Left colon (tissue), 2 donors: ENCODE measurements at regions not wholly inside any gene's neighbourhood (a gene's known extent, or its start where the extent isn't known, plus 50 kb on each side); places are given as distances from the start of the nearest gene placed in this dataset.
"Not testable (repeated sequence)": the region's sequence is repeated elsewhere in the genome, so short reads cannot be mapped to it uniquely, and the experiment has no call there.

ENCODE experiments used
- ATAC-seq: fragments of 200-7000 bp; cut with Tn5 transposase; one replicate; pipeline ENCODE4 v1.9.1; 2020; ENCODE audit warnings: mild to moderate bottlenecking, moderate library complexity
- DNase-seq, 2 donors: peaks; one replicate each; pipeline ENCODE4 v3.0.0-alpha.2; 2020
- intact Hi-C, 2 donors: fragments of 100-400 bp; cut with DNase I in 1 of 2; cut with micrococcal nuclease in 1 of 2; formaldehyde crosslinking; loops; one replicate each; pipeline versions ENCODE4 v1.11.2 to v1.14.0; 2022; cut with DNase I, micrococcal nuclease
- donor health status: DM: no; HTN: no; CAD: no.
- donor health status: DM: yes; HTN: yes; CAD: no.

GRCh38 chr5:154654486-154655371, 100.4 kb upstream of the LARP1 start:
- ATAC-seq, result peak; percentile 50
- no peak for DNase-seq
- intact Hi-C loops, result loop anchor here in 1 of 2 donors (5.0 kb wide), 1 partner anchor 158 kb away; no protein-coding TSS in a partner anchor

- no peak for DNase-seq
- intact Hi-C loops, result loop anchor here in 1 of 2 donors (5.0 kb wide), 1 partner anchor 158 kb away; no protein-coding TSS in a partner anchor
- peak; percentile 8 for ATAC-seq
Observed at GRCh38 chr5:154653764-154654485, 101.3 kb upstream of the LARP1 start.

GRCh38 chr5:154653418-154653763, 101.8 kb upstream of the LARP1 start:
- DNase-seq (peak; percentile 47 to 64), ATAC-seq (peak; percentile 82)
- intact Hi-C loops, result loop anchor here in 1 of 2 donors (5.0 kb wide), 1 partner anchor 159 kb away; no protein-coding TSS in a partner anchor

GRCh38 chr5:154652746-154653417, 102.3 kb upstream of the LARP1 start:
- intact Hi-C loops, result loop anchor here in 1 of 2 donors (5.0 kb wide), 1 partner anchor 159 kb away; no protein-coding TSS in a partner anchor
- DNase-seq, result no peak

GRCh38 chr5:154651795-154652194, 103.4 kb upstream of the LARP1 start:
- not testable (repeated sequence) for ATAC-seq, DNase-seq
- intact Hi-C loops, result loop anchor here in 1 of 2 donors (5.0 kb wide), 1 partner anchor 161 kb away; no protein-coding TSS in a partner anchor

More at GRCh38 chr5:154652746-154653417, 102.3 kb upstream of the LARP1 start:
- peak; percentile 26 for ATAC-seq

- intact Hi-C loops, result no loop called here
- ATAC-seq (no peak), DNase-seq (no peak)
Observed at GRCh38 chr5:154648706-154649105, 106.5 kb upstream of the LARP1 start.

GRCh38 chr5:154648229-154648628, 106.9 kb upstream of the LARP1 start:
- DNase-seq (no peak), ATAC-seq (no peak)
- intact Hi-C loops, result no loop called here

GRCh38 chr5:154647761-154648145, 107.4 kb upstream of the LARP1 start:
- ATAC-seq (peak; percentile 25), DNase-seq (no peak)
- intact Hi-C loops, result no loop called here

GRCh38 chr5:154647114-154647760, 107.9 kb upstream of the LARP1 start:
- intact Hi-C loops, result no loop called here
- DNase-seq (peak; percentile 77 to 78), ATAC-seq (peak; percentile 97)

- ATAC-seq (no peak), DNase-seq (peak in 1 of 2 donors; percentile 20)
- intact Hi-C loops, result no loop called here
Observed at GRCh38 chr5:154646745-154647113, 108.4 kb upstream of the LARP1 start.

- ATAC-seq, result no peak
- no peak for DNase-seq
- intact Hi-C loops, result no loop called here
Observed at GRCh38 chr5:154644745-154645411, 110.3 kb upstream of the LARP1 start.

- DNase-seq, result no peak
- intact Hi-C loops, result no loop called here
- peak; percentile 42 for ATAC-seq
Observed at GRCh38 chr5:154642499-154643245, 112.5 kb upstream of the LARP1 start.

- intact Hi-C loops, DNase-seq, ATAC-seq: not testable (repeated sequence)
Observed at GRCh38 chr5:154640213-154640831, 114.9 kb upstream of the LARP1 start.

- ATAC-seq, intact Hi-C loops, DNase-seq: not testable (repeated sequence)
Observed at GRCh38 chr5:154636786-154637185, 118.4 kb upstream of the LARP1 start.

GRCh38 chr5:154636271-154636670, 118.9 kb upstream of the LARP1 start:
- DNase-seq, ATAC-seq, intact Hi-C loops: not testable (repeated sequence)

- ATAC-seq, DNase-seq, intact Hi-C loops: not testable (repeated sequence)
Observed at GRCh38 chr5:154633744-154634143, 121.4 kb upstream of the LARP1 start.

GRCh38 chr5:154631141-154631540, 124.0 kb upstream of the LARP1 start:
- no peak for ATAC-seq
- intact Hi-C loops, result no loop called here
- DNase-seq, result no peak
